Umbilical cord (tissue), 1 donor: ENCODE measurements at regions not wholly inside any gene's neighbourhood (a gene's known extent, or its start where the extent isn't known, plus 50 kb on each side); places are given as distances from the start of the nearest gene placed in this dataset.

Experiments
- DNase-seq: peaks from one replicate; pipeline ENCODE4 v3.0.0-alpha.2; 2015; ENCODE audit warnings: low spot score

GRCh38 chr20:56925082-56925830 lies 296.1 kb downstream of the TFAP2C start:
- no peak for DNase-seq

GRCh38 chr20:56925831-56926170 lies 296.7 kb downstream of the TFAP2C start:
- no peak for DNase-seq

DNA sequence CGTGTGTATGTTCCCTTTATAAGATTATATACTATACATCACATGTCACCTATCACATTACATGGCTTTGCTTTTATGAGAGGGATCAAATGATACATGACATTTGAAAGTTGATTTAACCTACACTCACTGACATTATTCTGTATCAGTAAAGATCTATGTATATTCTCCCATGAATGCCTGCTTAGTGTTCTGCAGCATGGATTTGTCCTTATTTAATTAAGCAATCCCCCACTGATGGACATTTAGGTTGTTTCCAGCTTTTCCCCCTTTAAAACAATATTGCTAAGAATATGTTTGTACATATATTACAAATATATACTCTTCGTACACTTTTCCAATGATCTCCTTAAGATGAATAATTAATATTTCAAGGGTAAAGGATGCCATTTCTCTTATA lies 297.4 kb downstream of the TFAP2C start:
- no peak for DNase-seq

DNA sequence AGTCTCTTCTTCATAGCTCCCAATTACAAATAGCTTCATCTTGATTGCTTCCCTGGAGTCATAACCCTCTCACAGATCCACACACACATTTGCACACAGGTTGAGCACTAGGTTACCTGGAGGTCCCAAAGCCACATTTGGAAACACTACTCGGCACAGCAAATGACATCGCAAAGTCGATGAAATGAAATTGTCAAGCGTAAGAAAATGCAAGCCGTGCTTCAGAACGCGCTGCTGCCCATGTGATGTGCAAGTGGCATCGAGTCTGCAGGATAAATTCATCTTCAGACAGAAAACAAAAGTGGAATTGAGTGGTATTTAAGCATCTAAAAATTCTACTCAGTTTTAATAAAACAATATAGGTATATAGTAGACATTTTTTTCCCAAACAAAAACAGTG lies 298.0 kb downstream of the TFAP2C start:
- DNase-seq: no peak

DNA sequence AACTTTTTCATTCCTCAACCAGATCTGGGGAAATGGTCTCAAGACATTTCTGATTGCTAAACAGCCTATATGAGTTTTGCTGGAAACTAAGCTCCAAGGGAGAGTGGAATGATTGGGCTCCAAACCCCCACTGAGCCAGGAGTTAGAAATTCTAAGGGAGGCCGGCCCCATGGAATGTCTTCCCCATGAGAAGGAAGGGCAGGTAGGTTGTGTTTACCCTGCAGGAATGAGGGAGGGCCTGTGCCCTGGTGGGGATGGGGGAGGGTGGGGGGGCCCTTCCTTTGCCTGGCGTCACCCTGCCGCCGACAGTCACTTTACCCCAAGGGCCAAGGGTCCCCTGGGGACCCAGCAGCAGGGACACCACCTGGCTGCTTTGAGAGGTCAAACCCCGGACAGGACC lies 298.9 kb downstream of the TFAP2C start:
- DNase-seq: no peak

DNA sequence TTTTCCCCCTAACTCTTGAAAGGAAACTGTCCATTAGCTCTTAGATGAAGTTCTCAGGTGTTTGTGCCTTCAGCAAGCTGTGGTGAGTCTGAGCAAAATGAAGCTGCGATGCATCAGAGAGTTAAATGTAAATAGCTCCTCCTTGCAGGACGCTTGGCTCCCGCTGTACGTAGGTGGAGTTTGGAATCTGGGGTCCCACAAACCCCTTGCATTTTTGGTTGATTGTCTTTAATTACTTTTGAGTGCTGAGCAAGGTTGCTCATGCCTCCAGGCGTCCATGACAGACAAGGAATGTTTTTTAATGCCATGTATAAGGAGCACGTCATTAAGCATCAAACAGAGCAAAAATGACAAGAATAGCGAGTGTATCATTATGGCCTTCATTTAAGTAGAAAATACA lies 300.5 kb downstream of the TFAP2C start:
- no peak for DNase-seq

DNA sequence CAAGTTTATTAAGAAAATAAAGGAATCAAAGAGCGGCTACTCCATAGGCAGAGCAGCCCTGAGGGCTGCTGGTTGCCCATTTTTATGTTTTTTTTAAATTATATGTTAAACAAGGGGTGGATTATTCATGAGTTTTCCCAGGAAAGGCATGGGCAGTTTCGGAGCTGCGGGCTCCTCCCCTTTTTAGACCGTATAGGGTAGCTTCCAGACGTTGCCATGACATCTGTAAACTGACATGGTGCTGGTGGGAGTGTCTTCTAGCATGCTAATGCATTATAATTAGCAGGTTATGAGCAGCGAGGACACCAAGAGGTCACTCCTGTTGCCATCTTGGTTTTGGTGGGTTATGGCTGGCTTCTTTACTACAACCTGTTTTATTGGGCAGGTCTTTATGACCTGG lies 301.8 kb downstream of the TFAP2C start:
- DNase-seq: no peak

DNA sequence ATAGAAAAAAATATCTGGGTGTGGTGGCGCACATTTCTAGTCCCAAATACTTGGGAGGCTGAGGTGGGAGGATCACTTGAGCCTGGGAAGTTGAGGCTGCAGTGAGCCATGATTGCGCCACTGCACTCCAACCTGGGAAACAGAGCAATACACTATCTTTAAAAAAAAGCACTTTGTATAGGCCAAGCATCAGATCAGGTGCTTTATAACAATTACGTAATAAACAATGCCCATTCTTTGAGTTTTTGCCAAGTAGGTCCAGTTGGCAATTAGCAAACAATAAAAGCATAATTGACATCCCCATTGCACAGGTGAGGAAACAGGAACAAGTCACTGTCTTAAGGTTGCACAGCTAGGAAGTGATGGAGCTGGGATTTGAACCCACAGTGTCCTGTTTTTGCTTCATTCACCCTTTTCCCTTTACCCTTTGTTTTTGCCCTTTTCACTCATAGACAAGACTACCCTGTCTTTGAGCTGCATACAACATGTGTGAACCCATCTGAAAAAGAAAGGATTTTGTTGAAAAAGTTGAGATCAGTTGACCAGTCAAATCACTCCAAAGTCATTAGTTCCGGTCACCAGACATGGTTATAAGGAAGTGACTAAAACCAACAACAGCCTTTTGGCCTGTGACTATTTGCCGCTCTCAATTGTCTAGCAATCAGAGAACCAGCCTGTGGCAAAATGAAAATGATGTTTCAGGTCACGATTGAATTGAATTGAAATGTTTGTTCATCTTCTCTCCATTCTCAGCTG lies 303.6 kb downstream of the TFAP2C start:
- DNase-seq: no peak

DNA sequence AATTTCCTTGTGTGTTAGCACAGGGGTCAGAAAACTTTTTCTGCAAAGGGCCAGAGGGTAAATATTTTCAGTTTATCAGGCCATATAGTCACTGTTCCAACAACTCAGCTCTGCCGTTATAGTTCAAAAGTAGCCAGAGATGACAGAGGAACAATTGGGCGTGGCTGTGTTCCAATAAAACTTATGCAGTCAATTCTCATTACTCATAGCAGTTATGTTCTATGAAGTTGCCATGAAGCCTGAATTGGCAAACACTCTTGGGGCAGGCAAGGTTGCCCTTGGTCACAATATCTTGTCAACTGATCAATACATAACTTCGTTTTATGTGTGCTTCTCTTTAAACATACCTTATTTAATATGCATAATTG lies 304.2 kb downstream of the TFAP2C start:
- DNase-seq: no peak

- no peak for DNase-seq
Observed at GRCh38 chr20:56934888-56935287, 305.8 kb downstream of the TFAP2C start.

DNA sequence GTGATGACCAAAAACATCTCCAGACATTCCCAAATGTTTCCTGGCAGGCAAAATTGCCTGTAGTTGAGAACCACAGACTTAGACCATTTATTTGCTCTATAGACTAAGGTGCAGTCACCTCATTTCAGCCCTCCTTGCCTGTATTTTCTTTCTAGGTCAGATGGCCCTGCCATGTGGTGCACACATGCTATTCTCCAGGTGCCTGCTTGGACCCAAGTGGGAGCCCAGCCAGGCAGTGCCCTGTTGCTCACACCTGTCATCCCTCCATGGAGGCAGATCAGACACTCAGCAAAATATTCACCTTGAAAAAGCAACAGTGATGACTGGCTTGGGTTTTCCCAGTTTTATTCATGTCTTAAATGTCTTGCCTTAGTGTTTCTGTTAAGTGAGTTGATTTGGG lies 311.4 kb downstream of the TFAP2C start:
- no peak for DNase-seq

DNA sequence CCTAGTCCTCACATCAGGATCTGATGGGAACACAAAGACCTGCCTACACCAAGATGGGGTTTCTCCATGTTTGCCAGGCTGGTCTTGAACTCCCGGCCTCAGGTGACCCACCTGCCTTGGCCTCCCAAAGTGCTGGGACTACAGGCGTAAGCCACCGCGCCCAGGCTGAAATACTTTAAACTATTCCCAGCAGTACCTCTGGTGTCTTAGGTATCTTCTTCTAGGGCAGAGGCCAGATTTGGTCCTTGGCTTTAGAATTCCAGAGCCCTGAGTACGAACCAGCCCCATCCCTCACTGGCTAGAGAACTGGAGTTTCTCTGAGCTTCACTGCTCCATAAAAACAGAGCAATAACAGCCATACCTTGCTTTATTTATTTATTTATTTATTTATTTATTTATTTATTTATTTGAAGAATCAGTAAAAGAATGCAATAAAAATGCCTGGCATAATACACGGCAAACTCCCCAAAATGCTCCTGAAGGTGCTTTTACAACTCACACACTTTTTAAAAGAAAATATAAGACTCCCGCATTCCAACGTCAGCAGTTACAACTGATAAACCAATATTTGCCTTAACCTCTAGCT lies 312.1 kb downstream of the TFAP2C start:
- DNase-seq: no peak

DNA sequence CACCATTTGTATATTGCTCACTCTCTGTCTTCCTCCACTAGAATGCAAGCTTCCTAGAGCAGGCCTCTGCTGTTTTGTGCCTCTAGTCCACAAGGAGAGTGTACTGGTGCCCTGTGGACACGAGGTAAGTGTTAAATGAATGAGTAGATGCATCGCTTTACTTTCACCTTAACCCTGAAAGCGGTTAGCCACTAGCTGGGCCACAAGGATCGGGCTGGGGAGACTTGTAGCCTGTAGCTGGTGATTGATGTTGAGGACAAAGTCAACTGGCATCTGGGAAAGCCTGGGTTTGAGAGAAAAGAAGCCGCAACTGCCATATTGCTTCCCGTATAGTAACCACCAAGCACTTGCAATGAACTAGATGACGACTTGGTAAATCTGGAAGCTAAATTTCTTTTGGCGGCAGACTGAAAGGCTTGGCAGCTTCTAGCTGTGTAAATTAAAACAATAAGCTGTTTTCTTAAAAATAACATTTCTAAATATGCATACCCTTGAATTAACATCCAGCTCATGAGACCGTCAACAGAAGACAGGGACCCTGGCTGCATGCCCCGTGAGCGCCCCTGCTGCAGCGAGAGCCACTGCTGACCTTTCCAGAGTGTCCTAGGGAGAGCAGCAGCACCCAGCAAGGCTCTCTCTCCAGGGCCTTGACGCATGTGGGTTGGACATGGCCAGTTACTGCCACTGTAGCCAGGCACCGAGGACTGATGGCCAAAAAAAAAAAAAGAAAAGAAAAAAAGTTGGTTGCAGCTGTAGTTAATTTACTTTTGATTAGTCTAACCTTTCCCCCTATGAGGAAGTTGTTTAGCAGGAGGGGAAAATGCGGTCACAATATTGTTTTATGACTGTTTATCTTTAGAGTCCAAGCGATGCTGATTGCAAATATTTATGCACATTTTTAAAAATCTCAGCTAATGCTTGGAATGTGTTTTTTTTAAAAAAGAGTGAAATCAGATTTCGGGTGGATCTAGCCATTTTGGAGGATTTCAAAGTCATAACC lies 315.1 kb downstream of the TFAP2C start:
- no peak for DNase-seq

DNA sequence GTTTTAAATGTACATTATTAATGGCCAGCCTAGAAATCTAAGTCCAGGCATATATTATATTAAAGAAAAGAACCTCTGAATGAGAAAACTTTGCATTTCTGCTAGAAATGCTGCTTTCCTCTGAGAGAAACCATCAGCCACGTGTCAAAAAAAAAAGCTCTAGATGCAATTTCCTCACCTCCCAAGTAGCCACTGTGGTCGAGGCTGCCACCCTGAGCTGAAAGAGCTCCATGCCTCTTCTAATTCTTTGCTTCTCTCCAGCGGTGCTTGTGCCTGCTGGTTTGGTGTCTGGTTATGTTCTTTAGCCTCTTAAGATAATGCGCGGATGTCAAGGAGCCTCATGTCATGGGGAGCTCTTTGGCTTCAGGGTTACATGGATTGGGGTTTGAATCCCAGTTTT lies 316.0 kb downstream of the TFAP2C start:
- no peak for DNase-seq

DNA sequence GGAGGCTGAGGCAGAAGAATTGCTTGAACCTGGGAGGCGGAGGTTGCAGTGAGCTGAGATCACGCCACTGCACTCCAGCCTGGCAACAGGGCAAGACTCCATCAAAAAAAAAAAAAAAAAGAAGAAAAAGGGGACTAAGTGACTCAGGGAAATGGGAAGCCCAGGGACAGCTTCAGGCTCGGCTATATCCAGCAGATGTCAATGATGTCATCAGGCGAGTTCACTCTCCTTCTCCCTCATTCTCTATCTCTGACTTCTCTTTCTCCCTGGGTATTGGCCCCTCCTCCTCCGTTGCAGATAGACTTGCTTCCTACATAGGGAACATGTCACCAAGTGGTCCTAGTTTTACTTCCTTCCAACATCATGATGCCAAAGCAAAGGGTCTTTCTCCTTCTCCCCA lies 316.8 kb downstream of the TFAP2C start:
- DNase-seq: no peak

DNA sequence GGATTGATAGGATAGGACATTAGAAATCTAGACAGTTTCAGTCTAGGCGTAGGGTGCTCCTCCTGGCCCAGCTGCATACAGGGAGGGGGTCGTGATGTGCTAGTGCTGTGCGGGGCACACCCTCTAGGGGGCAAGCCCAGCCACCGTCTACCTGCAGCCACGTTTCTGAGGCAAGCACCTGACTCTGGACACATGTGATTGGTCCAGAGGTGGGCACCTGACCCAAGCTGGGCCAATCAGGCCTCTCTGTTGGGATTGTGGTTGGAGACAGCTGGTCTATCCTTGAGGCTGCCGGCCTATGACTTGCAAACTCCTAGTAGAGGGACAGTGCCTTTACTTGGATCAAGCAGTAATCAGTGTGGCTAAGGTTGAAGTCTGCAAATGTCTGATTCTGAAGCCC lies 317.1 kb downstream of the BMP7 start:
- no peak for DNase-seq

- DNase-seq: no peak
Observed at GRCh38 chr20:56952258-56953047, 314.0 kb downstream of the BMP7 start.

DNA sequence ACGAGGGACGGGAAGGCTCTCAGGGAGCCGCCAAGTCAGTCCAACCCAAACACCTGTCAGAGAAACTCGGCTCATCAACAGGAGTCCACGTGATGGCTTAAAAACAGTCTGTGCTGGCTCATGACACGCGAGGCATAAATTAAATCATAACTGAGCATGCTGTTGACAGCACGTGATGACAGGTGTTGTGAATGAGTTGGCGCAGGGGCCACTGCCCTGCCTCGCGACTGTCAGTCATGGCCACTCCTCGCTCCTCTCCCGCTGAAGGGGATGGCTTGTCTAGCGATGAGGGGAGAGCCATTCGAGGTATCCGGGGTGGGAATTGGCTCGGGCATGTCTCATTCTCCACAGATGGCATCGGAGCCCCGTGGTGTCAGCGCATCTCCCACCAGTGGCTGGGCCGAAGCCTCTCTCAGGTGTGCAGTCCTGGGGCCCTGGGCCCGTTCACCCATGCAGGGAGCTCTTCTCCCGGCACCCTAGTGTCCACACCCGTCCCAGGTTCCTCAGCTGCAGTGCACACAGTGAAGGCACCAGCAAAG lies 313.3 kb downstream of the BMP7 start:
- no peak for DNase-seq

- no peak for DNase-seq
Observed at GRCh38 chr20:56954797-56955196, 311.6 kb downstream of the BMP7 start.

- DNase-seq: peak; percentile 60
Observed at GRCh38 chr20:56955680-56956079, 310.8 kb downstream of the BMP7 start.

GRCh38 chr20:56956534-56956933 lies 309.9 kb downstream of the BMP7 start:
- DNase-seq: no peak
